NOMO-1 (cell line): ENCODE measurements at regions not wholly inside any gene's neighbourhood (a gene's known extent, or its start where the extent isn't known, plus 50 kb on each side); places are given as distances from the start of the nearest gene placed in this dataset.

Experiments used
- DNase-seq, 2 experiments: peaks; one replicate each; lab custom pipeline; 2025; ENCODE audit not compliant: unreplicated experiment in 2 of 2; lab: John Stamatoyannopoulos, UW

- DNase-seq = no peak
Measured at GRCh38 chr11:97355230-97355629, 965.4 kb downstream of the JRKL start.

DNA sequence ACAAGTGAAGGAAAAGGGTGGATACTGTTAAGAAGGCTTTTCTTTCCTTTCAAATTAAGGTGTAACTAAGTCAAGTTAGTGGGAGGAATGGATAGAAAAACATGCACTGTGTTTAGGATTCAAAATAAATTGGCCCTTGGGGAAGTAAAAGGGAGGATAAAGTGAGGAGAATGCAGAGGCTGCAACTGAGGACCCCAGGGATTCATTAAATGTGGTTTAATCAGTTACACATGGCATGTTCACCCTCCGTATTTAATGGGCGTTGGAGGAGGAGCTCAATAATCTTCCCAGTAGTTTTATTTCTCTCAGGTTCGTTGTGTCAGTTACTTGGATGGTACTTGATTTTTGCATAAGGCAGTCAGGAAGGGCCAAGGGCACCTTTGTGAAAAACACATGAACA, 966.3 kb downstream of the JRKL start:
- DNase-seq = no peak

DNA sequence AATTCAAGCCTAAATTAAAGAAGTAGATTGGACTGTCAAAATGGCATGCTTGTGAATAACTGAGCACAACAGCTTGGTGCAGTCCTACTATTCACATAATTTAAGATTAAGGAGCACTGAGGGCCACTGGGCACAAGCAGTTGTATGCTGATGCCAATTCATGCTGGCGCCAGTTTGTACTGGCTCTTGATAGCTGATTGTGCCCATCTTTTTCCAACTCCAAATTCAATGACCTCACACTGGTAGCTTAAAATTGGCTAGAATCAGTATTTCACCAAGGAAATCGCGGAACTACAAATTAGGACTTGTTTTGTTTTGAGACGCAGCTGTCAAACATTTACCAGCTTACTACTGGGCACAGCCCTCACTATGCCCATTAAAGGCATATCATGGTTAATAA, 969.2 kb downstream of the JRKL start:
- no peak for DNase-seq

DNA sequence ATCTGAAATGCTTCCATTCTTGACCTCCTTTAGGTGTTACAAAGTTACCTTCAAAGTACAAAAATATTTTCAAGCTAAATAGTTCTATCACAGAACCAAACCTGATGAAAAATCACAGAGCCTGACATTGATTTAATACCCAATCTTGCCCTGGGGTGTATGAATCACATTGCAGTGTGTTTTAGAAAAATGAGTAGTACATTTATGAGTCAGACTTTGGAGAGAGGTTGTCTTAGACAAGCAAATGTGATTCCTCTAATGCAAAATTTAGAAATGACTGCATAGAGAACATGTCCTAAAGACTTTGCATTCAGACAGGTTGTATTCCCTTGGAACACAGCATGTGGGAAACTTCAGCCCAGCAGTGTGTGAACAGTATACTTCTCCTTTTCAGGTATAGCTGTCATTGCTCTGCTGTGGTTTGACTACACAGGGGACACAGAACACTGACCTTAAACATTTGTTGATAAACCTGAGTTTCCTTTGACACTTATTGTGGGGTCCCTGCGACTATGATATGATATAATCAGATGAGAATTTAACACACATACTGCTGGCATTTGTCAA, 972.1 kb downstream of the JRKL start:
- DNase-seq = no peak

DNA sequence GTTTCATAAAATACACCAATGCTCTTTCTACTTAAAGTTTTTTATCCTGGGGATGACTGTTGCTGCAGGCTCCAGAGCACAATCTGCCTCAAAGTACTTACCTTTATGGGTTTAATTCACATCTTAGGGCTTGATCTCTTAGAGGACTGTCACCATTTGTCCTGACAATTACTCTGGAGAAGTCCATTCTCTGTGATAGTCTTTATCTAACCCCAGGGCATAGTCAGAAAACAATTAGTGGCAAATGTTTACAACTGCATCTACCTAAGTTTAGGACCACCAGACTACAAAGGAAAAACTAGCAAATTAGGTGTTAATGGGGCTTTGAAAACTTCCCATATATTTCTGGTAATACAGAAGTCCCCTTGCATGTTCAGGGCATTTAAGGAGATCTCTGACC, 973.5 kb downstream of the JRKL start:
- DNase-seq = no peak

- no peak for DNase-seq
Measured at GRCh38 chr11:97364047-97364446, 974.2 kb downstream of the JRKL start.

- DNase-seq = no peak
Measured at GRCh38 chr11:97367406-97368083, 977.7 kb downstream of the JRKL start.

DNA sequence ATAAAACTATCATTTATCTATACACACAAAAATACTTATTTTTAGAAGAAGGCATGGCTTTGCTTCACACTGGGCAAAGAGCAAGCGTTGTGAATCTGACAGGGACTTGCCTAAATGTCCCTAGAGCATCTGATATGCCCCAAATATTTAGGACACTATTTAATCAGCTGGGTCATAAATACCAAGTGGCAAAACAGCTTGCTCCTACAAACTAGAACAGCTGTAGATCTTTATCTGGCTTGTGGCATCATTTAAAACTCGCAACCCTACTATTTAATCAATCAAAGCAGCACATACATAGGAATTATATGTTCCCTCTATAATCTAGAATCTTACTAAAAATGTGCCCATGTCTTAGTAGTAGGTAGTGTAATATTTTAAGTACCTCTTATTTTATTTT, 999.5 kb downstream of the JRKL start:
- DNase-seq = no peak

DNA sequence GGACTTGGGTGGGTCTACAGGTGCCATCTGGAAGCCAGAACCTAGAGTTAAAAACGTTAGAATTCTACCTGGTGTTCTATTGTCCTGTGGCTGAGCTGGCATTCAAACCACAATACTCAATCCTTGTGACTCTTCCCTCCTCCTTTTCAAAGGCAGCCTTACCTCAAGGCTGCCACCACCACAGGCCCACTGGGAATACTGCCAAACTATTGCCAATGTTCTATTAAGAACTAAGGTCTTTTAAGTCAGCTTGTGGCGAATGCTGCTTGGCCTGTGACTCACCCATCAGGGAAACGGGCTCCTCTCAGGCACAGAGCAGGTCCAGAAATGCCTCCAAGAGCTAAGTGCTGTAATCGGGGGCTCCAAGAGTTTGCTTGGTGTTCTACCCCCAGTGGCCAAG, 1008.4 kb downstream of the JRKL start:
- DNase-seq = no peak

GRCh38 chr11:97409141-97409540, 1019.3 kb downstream of the JRKL start:
- DNase-seq = no peak

GRCh38 chr11:97414801-97415200, 1025.0 kb downstream of the JRKL start:
- no peak for DNase-seq

DNA sequence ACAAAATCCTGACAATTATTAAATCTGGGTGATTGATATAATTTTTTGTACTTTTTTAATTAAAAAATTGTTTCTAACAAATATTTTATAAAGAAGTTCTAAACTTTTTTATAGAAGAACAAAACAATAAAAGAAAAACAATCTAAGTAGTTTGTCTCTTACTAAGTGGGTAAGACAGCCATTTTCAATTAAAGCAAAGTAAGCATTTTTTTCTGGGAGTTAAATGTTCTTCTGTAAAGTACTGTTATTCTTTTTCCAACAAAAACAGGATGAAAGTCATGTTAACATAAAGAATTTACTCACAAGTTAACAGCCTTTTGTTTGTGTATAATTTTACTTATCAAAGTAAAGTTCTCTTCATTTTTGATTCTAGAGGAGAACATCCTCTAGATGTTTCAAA, 1029.9 kb downstream of the JRKL start:
- no peak for DNase-seq

- no peak for DNase-seq
Measured at GRCh38 chr11:97428247-97428790, 1038.5 kb downstream of the JRKL start.

DNA sequence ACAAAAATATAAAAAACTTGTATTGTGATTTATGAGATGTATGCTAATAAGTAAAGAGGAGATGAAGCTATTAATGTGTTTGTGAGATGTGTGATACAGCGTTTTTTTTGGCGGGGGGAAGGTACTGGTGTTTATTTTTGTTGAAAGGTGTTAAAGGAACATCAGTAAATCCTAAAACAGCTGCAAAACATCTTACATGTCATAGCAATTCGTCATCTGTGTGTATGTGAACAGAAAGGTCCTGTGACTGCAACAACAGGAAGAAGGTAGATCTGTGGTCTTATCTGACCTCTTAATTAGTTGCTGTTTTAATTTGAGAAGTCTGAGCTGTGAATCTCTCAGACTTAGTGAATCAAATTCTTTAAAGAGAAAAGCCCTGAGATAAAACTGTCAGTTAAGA, 1041.1 kb downstream of the JRKL start:
- DNase-seq = no peak

DNA sequence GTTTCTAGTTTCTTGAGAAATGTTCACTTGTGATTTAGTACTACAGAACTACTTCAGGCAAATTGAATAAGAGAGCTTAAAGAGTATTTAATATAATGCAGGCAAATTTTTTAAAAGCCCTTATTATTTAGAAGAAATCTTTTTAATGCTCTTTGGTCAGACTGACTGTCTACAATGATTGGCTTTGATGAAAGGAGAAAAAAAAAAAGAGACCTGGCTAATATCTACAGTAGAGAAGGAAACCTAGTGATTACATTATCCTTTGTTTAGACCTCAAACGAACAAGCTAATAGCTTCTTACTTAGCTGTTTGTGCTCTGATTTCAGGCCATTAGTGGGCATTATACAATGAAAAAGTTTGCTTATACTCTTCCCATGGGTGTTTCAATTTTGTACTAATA, 1043.1 kb downstream of the JRKL start:
- no peak for DNase-seq

DNA sequence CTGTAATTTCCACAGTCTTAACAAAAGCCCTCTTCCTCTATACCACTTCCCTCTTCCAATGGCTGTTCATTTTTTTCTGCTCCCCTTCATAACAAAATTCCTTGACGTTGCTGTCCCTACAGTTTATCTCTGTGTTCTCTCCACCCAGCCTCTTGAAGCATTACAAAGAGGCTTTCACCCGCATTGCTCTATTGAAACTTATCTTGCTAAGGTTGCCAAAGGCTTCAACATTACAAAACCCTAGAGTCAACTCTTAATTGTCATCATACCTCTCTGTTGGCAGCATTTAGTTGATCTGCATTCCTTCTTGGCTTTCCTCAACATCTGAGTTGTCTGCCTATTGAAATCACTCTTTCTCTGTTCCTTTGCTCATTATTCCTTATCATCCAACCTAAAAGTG, 1055.7 kb downstream of the JRKL start:
- DNase-seq = no peak

- DNase-seq = no peak
Measured at GRCh38 chr11:97451441-97451840, 1061.6 kb downstream of the JRKL start.

GRCh38 chr11:97454988-97455387, 1065.2 kb downstream of the JRKL start:
- no peak for DNase-seq

GRCh38 chr11:97460091-97460490, 1070.3 kb downstream of the JRKL start:
- no peak for DNase-seq

DNA sequence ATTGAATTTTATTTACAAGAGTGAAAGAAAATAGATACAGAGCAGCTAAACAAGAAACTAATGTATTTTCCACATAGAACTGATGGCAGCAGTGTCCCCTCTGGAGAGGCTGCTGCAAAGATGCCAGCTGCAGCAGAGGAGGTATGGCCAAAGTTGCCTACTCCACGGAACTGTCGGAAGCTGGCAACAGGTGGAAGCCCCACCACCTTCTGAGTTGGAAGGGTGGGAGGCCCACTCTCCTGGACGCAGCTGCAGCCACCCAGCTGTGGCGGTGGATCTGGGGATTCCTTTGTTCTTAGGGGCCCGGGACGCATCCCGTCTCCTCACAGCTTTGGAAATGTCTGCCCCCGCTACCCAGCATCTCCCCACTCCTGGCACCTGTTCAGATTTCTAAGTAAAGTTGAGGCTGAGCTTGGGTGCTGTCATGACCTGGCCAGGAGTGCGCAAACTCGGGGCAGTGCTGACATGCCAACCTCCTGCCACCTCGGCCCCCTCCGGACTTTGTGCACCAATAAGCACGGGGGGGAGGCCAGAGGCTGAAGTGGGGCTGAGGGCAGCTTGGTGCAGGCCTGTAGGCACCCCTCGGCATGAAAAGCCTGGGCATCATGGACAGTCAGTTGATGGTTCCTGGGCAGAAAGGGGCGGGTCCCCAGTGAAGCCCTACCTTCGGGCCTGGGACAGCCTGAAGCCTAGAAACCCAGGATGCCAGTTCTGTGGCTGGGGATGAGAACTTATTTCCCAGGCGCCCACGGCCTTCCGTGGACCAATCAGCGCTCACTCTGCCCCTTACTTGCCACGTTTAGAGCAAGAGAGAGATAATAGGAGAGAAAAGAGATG, 1071.4 kb downstream of the JRKL start:
- DNase-seq = no peak

- DNase-seq = no peak
Measured at GRCh38 chr11:97461934-97462333, 1072.1 kb downstream of the JRKL start.

DNA sequence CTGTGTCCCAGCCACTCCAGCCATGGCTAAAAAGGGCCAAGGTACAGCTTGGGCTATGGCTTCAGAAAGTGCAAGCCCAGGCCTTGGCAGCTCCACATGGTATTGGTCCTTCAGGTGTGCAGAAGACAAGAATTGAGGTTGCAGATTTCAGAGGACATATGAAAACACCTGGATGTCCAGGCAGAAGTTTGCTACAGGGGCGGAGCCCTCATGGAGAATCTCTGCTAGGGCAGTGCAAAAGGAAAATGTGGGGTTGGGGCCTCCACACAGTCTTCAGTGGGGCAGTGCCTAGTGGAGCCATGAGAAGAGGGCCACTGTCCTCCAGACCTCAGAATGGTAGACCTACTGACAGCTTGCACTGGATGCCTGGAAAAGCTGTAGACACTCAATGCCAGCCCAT, 1074.1 kb downstream of the JRKL start:
- DNase-seq = no peak
